MM.1S (cell line): ENCODE measurements at regions not wholly inside any gene's neighbourhood (a gene's known extent, or its start where the extent isn't known, plus 50 kb on each side); places are given as distances from the start of the nearest gene placed in this dataset.

ENCODE experiments used
- DNase-seq: peaks from one replicate; pipeline ENCODE4 v3.0.0-alpha.2; 2015
- H2AFZ ChIP-seq: fragments of 300-600 bp; sonication (generic); 2 replicates; pipeline ENCODE4 v1.6.0; 2016; ENCODE audit warnings: antibody characterized with exemption, low read length
- H3F3A ChIP-seq: fragments of 300-600 bp; sonication (generic); 2 replicates; pipeline ENCODE4 v1.6.1; 2016; ENCODE audit warnings: mild to moderate bottlenecking, antibody characterized with exemption, low read length, moderate library complexity, mixed read lengths; ENCODE audit not compliant: insufficient read depth
- H3K27ac ChIP-seq: fragments of 300-600 bp; sonication (generic); 2 replicates; pipeline ENCODE4 v1.5.1; 2016; ENCODE audit warnings: mild to moderate bottlenecking, low read length
- H3K27me3 ChIP-seq: fragments of 300-600 bp; sonication (generic); replicated peaks from 2 replicates; pipeline ENCODE4 v1.6.0; 2016; ENCODE audit warnings: low read length; ENCODE audit not compliant: insufficient read depth
- H3K36me3 ChIP-seq: fragments of 300-600 bp; sonication (generic); replicated peaks from 2 replicates; pipeline ENCODE4 v1.6.1; 2016; ENCODE audit warnings: mild to moderate bottlenecking, low read length, mixed read lengths; ENCODE audit not compliant: insufficient read depth
- H3K4me1 ChIP-seq: fragments of 300-600 bp; sonication (generic); 2 replicates; pipeline ENCODE4 v1.6.1; 2016; ENCODE audit warnings: low read length, mixed read lengths
- H3K4me2 ChIP-seq: fragments of 300-600 bp; sonication (generic); 2 replicates; pipeline ENCODE4 v1.6.0; 2016; ENCODE audit warnings: low read depth, low read length
- H3K4me3 ChIP-seq: fragments of 300-600 bp; sonication (generic); 2 replicates; pipeline ENCODE4 v1.5.1; 2016; ENCODE audit warnings: low read length, mixed read lengths
- H3K79me2 ChIP-seq: fragments of 300-600 bp; sonication (generic); 2 replicates; pipeline ENCODE4 v1.6.1; 2016; ENCODE audit warnings: mixed run types, low read length, mixed read lengths
- H3K9ac ChIP-seq: fragments of 300-600 bp; sonication (generic); 2 replicates; pipeline ENCODE4 v1.6.1; 2016; ENCODE audit warnings: low read length, mixed read lengths
- H3K9me2 ChIP-seq: fragments of 300-600 bp; sonication (generic); replicated peaks from 2 replicates; pipeline ENCODE4 v1.6.1; 2016; ENCODE audit warnings: mild to moderate bottlenecking, low read length, mixed read lengths; ENCODE audit not compliant: insufficient read depth
- H3K9me3 ChIP-seq: fragments of 300-600 bp; sonication (generic); replicated peaks from 2 replicates; pipeline ENCODE4 v1.6.1; 2016; ENCODE audit warnings: mild to moderate bottlenecking, low read length, mixed read lengths; ENCODE audit not compliant: insufficient read depth
- H4K20me1 ChIP-seq: fragments of 300-600 bp; sonication (generic); 2 replicates; pipeline ENCODE4 v1.6.1; 2016; ENCODE audit warnings: mild to moderate bottlenecking, low read length, moderate library complexity, mixed read lengths; ENCODE audit not compliant: insufficient read depth
- CTCF ChIP-seq: fragments of 300-600 bp; sonication (generic); IDR thresholded peaks from 2 replicates; pipeline ENCODE4 v1.5.1; 2016; ENCODE audit warnings: antibody characterized with exemption, low read length, mixed read lengths
- EZH2 ChIP-seq: fragments of 300-600 bp; sonication (generic); optimal IDR thresholded peaks from 2 replicates; pipeline ENCODE3; 2017; ENCODE audit warnings: low read depth, mild to moderate bottlenecking, antibody characterized with exemption, low read length, mixed read lengths
- EZH2phosphoT487 ChIP-seq: fragments of 300-600 bp; sonication (generic); IDR thresholded peaks from 2 replicates; pipeline ENCODE4 v1.6.1; 2018; ENCODE audit warnings: antibody characterized with exemption, low read length

DNA sequence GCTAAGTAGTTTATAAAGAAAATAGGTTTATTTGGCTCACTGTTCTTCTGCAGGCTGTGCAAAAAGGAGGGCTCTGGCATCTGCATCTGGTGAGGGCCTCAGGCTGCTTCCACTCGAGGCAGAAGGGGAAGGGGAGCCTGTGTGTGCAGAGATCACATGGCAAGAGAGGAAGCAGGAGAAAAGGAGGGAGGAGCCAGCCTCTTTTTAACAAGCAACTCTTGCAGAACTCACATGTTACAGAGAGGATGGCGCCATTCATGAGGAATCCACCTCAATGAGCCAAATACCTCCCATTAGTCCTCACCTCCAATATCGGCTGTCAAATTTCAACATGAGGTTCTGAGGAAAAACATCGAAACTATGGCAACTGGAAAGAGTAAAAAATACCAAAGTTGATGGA, 666.6 kb upstream of the SLC35B3 start:
- no peaks in the 10 kb centered on the region for H3F3A ChIP-seq
- no peaks in the 10 kb centered on the region for H3K4me1 ChIP-seq
- no peaks in the 10 kb centered on the region for H3K27me3 ChIP-seq
- no peaks in the 10 kb centered on the region for H3K36me3 ChIP-seq
- H3K9ac ChIP-seq, result no peak overlapping the region
- TF ChIP-seq EZH2 (no peak), CTCF (no peak), EZH2phosphoT487 (no peak)
- no peak overlapping the region for H2AFZ ChIP-seq
- H3K27ac ChIP-seq, result no peak overlapping the region
- H4K20me1 ChIP-seq, result no peaks in the 10 kb centered on the region
- H3K4me3 ChIP-seq, result no peak overlapping the region
- DNase-seq, result no peak
- H3K4me2 ChIP-seq, result no peak overlapping the region
- no peaks in the 10 kb centered on the region for H3K79me2 ChIP-seq
- no peaks in the 10 kb centered on the region for H3K9me3 ChIP-seq
- H3K9me2 ChIP-seq, result no peaks in the 10 kb centered on the region

- Histone ChIP-seq H3K4me1 (no peaks in the 10 kb centered on the region), H3K36me3 (no peaks in the 10 kb centered on the region), H3K27me3 (no peaks in the 10 kb centered on the region), H3K9me2 (no peaks in the 10 kb centered on the region), H2AFZ (no peak overlapping the region), H3K4me2 (no peak overlapping the region), H3K9me3 (no peaks in the 10 kb centered on the region), H3F3A (no peaks in the 10 kb centered on the region), H3K4me3 (no peak overlapping the region), H3K27ac (no peak overlapping the region), H4K20me1 (no peaks in the 10 kb centered on the region), H3K79me2 (no peaks in the 10 kb centered on the region), H3K9ac (no peak overlapping the region)
- no peak for DNase-seq
- TF ChIP-seq EZH2phosphoT487, result no peak
- TF ChIP-seq EZH2, result no peak
- no peak for TF ChIP-seq CTCF
Measured at GRCh38 chr6:9100869-9101580, 665.7 kb upstream of the SLC35B3 start.

- DNase-seq, result no peak
- TF ChIP-seq CTCF (no peak), EZH2phosphoT487 (no peak), EZH2 (no peak)
- no peaks in the 10 kb centered on the region for H3K9me3 ChIP-seq
- H3F3A ChIP-seq, result no peaks in the 10 kb centered on the region
- no peaks in the 10 kb centered on the region for H4K20me1 ChIP-seq
- no peak overlapping the region for H3K4me3 ChIP-seq
- H3K9ac ChIP-seq, result no peak overlapping the region
- no peak overlapping the region for H3K27ac ChIP-seq
- H2AFZ ChIP-seq, result no peak overlapping the region
- H3K27me3 ChIP-seq, result no peaks in the 10 kb centered on the region
- no peaks in the 10 kb centered on the region for H3K9me2 ChIP-seq
- H3K4me1 ChIP-seq, result no peaks in the 10 kb centered on the region
- H3K79me2 ChIP-seq, result no peaks in the 10 kb centered on the region
- no peak overlapping the region for H3K4me2 ChIP-seq
- H3K36me3 ChIP-seq, result no peaks in the 10 kb centered on the region
Measured at GRCh38 chr6:9095729-9096128, 660.4 kb upstream of the SLC35B3 start.
